B cell (primary cell): ENCODE measurements at regions not wholly inside any gene's neighbourhood (a gene's known extent, or its start where the extent isn't known, plus 50 kb on each side); places are given as distances from the start of the nearest gene placed in this dataset.

ENCODE experiments used
- CTCF ChIP-seq: fragments of 200-600 bp; IDR thresholded peaks from one replicate; pipeline ENCODE4 v1.8.0; 2022; ENCODE audit warnings: antibody characterized with exemption, mild to moderate bottlenecking
- EZH2 ChIP-seq: IDR thresholded peaks from 2 replicates; pipeline ENCODE4 v1.6.1; 2012; ENCODE audit warnings: borderline replicate concordance, low read depth, mild to moderate bottlenecking, moderate library complexity, low read length; ENCODE audit not compliant: insufficient read depth, poor library complexity, severe bottlenecking

- TF ChIP-seq CTCF (no peak), EZH2 (no peak)
Observed at GRCh38 chr15:94631608-94632007, 400.2 kb downstream of the MCTP2 start.
